Thoracic aorta (tissue), 2 donors: ENCODE measurements at regions not wholly inside any gene's neighbourhood (a gene's known extent, or its start where the extent isn't known, plus 50 kb on each side); places are given as distances from the start of the nearest gene placed in this dataset.

Experiments
- ATAC-seq: fragments of 150-250 bp; one replicate; pipeline ENCODE4 v1.8.0; 2017; ENCODE audit warnings: low read depth; ENCODE audit not compliant: insufficient number of reproducible peaks, low FRiP score
- DNase-seq: peaks from one replicate; pipeline ENCODE4 v3.0.0-alpha.2; 2020; ENCODE audit warnings: low spot score
- H3K27ac ChIP-seq, 2 donors: fragments of 200-600 bp; sonication (generic); 1 replicate in 1 of 2; 2 replicates in 1 of 2; pipeline ENCODE4 v1.5.1; 2016; ENCODE audit warnings: mild to moderate bottlenecking in 2 of 2, moderate library complexity in 2 of 2
- H3K27me3 ChIP-seq: fragments of 200-600 bp; sonication (generic); replicated peaks from 2 replicates; pipeline ENCODE4 v1.6.0; 2016; ENCODE audit warnings: mild to moderate bottlenecking; ENCODE audit not compliant: insufficient read depth
- H3K36me3 ChIP-seq: fragments of 200-600 bp; sonication (generic); one replicate; pipeline ENCODE4 v1.5.1; 2016
- H3K4me1 ChIP-seq, 2 donors: fragments of 200-600 bp; sonication (generic); 1 replicate in 1 of 2; 2 replicates in 1 of 2; pipeline versions ENCODE4 v1.5.1 to v1.6.0; 2016; ENCODE audit warnings: low read depth in 2 of 2, mild to moderate bottlenecking in 1 of 2; ENCODE audit not compliant: control insufficient read depth in 1 of 2
- H3K4me3 ChIP-seq: fragments of 200-600 bp; sonication (generic); 2 replicates; pipeline ENCODE4 v1.5.1; 2016; ENCODE audit warnings: mild to moderate bottlenecking
- H3K9me3 ChIP-seq: fragments of 200-600 bp; sonication (generic); 2 replicates; pipeline ENCODE4 v1.5.1; 2016
- CTCF ChIP-seq: fragments of 200-600 bp; sonication (generic); IDR thresholded peaks from one replicate; pipeline ENCODE4 v1.5.1; 2019; ENCODE audit warnings: antibody characterized with exemption

GRCh38 chr4:31058656-31059055 lies 338.5 kb downstream of the PCDH7 start:
- Histone ChIP-seq H3K27me3 (no peaks in the 10 kb centered on the region), H3K36me3 (no peaks in the 10 kb centered on the region), H3K4me3 (no peak overlapping the region), H3K9me3 (no peaks in the 10 kb centered on the region), H3K27ac (peak overlapping the region in 1 of 2 donors; percentile 55), H3K4me1 (peaks cover 19 to 35% of the 10 kb centered on the region in 2 donors)
- DNase-seq: no peak
- ATAC-seq: no peak
- no peak for TF ChIP-seq CTCF

- H3K4me1 ChIP-seq: peaks cover 19 to 29% of the 10 kb centered on the region in 2 donors
- no peak for TF ChIP-seq CTCF
- no peak for ATAC-seq
- H3K27me3 ChIP-seq: no peaks in the 10 kb centered on the region
- H3K27ac ChIP-seq: no peak overlapping the region
- H3K9me3 ChIP-seq: no peaks in the 10 kb centered on the region
- DNase-seq: no peak
- H3K36me3 ChIP-seq: no peaks in the 10 kb centered on the region
- no peak overlapping the region for H3K4me3 ChIP-seq
Measured at GRCh38 chr4:31059753-31060522, 339.8 kb downstream of the PCDH7 start.

GRCh38 chr4:31065086-31065485 lies 344.9 kb downstream of the PCDH7 start:
- Histone ChIP-seq H3K4me1 (peaks cover 16 to 36% of the 10 kb centered on the region in 2 donors), H3K4me3 (no peak overlapping the region), H3K27ac (no peak overlapping the region), H3K27me3 (no peaks in the 10 kb centered on the region), H3K9me3 (no peaks in the 10 kb centered on the region), H3K36me3 (no peaks in the 10 kb centered on the region)
- DNase-seq: no peak
- no peak for TF ChIP-seq CTCF
- ATAC-seq: no peak

DNA sequence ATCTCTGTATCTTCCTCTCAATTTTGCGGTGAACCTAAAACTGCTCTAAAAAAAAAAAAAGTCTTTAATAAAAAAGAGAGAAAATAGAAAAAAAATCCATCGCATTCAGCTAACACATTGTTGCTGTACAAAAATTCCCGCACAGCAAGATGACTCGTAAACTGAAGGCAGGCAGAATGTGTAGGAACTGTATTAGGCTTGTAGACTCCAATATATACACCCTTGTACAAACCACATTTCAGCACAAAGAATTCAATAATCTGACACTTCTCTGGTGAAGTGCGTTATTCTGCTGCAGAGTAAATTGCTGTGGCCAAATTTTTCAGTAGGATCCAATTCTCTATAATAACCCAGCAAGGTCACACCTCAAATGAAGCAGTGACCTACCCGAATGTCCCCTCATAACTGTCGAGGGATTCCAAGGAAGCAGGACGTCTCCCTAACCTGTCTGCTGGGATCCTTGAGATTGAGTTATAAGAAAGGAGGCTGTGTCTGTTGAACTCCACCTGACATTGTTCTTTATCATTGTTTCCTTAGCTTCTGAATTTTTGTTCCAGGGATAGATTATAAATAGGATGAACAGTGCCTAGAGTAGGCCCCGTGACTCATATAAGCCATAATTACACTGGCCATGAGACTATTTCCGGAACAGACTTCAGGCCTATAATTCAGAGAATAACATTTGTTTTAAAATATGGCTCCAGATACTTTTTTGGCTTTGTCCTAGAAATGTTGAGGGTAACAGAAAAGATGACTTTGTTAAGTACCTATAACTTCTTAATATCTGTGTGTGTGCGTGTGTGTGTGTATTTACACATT lies 348.3 kb downstream of the PCDH7 start:
- Histone ChIP-seq H3K27me3 (no peaks in the 10 kb centered on the region), H3K27ac (peak overlapping the region; percentile 67 to 70), H3K9me3 (no peaks in the 10 kb centered on the region), H3K4me3 (no peak overlapping the region), H3K36me3 (no peaks in the 10 kb centered on the region), H3K4me1 (peaks cover 21 to 41% of the 10 kb centered on the region in 2 donors)
- ATAC-seq: peak; percentile 63
- no peak for TF ChIP-seq CTCF
- DNase-seq: no peak

DNA sequence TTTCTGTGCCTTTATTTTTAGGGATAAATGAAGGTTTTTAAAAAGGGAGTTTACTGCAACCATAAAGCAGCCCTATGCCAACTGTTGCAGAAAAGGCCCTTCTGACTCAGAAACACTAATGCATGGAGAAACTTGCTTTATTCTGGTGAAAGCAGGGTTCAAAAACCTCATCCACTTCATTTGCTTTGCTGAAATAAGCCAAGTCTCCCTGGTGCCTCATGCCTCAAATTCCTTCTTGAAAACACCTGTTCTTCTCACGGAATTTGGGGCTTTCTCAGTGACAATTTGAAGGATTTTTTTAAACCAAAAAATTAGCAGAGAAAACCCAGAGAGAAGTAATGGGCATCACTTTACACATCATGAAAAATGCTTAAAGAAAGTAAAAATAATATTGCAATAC lies 349.0 kb downstream of the PCDH7 start:
- DNase-seq: no peak
- H3K9me3 ChIP-seq: no peaks in the 10 kb centered on the region
- H3K4me3 ChIP-seq: no peak overlapping the region
- no peak for ATAC-seq
- H3K27me3 ChIP-seq: no peaks in the 10 kb centered on the region
- peak overlapping the region; percentile 65 to 70 for H3K27ac ChIP-seq
- TF ChIP-seq CTCF: no peak
- peaks cover 21 to 41% of the 10 kb centered on the region in 2 donors for H3K4me1 ChIP-seq
- H3K36me3 ChIP-seq: no peaks in the 10 kb centered on the region
